Esophagus muscularis mucosa (tissue), 3 donors: ENCODE measurements at regions not wholly inside any gene's neighbourhood (a gene's known extent, or its start where the extent isn't known, plus 50 kb on each side); places are given as distances from the start of the nearest gene placed in this dataset.

Experiments
- CTCF ChIP-seq, 3 experiments: fragments of 200-600 bp in 2 of 3; fragments of 450-650 bp in 1 of 3; sonication (generic) in 2 of 3; IDR thresholded peaks; one replicate each; pipeline ENCODE4 v1.5.1; 2017 to 2019; ENCODE audit warnings: antibody characterized with exemption in 3 of 3, mild to moderate bottlenecking in 2 of 3, moderate library complexity in 1 of 3
- POLR2AphosphoS5 ChIP-seq, 2 donors: sonication (generic); formaldehyde crosslinking; IDR thresholded peaks; one replicate each; pipeline ENCODE4 v1.6.1; 2017; ENCODE audit warnings: antibody characterized with exemption in 2 of 2

GRCh38 chr2:16907645-16908282 lies 242.1 kb upstream of the CYRIA start:
- TF ChIP-seq POLR2AphosphoS5 (IDR thresholded peaks at IDR 0.05): no peak
- no peak for TF ChIP-seq CTCF (IDR thresholded peaks at IDR 0.05)
